Breast epithelium (tissue), 3 donors: ENCODE measurements at regions not wholly inside any gene's neighbourhood (a gene's known extent, or its start where the extent isn't known, plus 50 kb on each side); places are given as distances from the start of the nearest gene placed in this dataset.

Experiments
- POLR2AphosphoS5 ChIP-seq, 3 donors: sonication (generic); formaldehyde crosslinking; IDR thresholded peaks; one replicate each; pipeline ENCODE4 v1.6.1; 2017; ENCODE audit warnings: antibody characterized with exemption in 3 of 3
- TF ChIP-seq, protein P1 (sequence below), 3 donors: fragments of 450-650 bp; IDR thresholded peaks; one replicate each; pipeline ENCODE4 v1.5.1; 2016 to 2017; ENCODE audit warnings: antibody characterized with exemption in 3 of 3, mild to moderate bottlenecking in 3 of 3, moderate library complexity in 3 of 3

DNA sequence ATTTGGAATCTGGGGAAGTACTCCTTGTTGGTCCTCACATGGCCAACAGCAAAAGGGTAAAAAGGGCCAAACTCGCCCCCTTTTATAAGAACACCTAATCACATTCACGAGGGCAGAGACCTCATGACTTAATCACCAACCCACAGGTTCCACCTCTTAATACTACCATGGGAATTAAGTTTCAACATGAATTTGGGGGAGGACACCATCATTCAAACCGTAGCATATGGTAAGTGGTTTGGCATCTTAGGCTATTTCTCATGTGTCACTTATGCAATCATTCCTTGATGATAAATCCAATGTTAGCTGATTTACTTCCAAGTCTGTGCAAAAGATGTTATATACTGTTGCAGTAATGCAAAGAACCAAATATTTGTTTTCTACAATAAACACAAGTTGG, 302.9 kb upstream of the FAM241A start:
- no peak for TF ChIP-seq POLR2AphosphoS5 (IDR thresholded peaks at IDR 0.05)
- TF ChIP-seq, protein P1, sequence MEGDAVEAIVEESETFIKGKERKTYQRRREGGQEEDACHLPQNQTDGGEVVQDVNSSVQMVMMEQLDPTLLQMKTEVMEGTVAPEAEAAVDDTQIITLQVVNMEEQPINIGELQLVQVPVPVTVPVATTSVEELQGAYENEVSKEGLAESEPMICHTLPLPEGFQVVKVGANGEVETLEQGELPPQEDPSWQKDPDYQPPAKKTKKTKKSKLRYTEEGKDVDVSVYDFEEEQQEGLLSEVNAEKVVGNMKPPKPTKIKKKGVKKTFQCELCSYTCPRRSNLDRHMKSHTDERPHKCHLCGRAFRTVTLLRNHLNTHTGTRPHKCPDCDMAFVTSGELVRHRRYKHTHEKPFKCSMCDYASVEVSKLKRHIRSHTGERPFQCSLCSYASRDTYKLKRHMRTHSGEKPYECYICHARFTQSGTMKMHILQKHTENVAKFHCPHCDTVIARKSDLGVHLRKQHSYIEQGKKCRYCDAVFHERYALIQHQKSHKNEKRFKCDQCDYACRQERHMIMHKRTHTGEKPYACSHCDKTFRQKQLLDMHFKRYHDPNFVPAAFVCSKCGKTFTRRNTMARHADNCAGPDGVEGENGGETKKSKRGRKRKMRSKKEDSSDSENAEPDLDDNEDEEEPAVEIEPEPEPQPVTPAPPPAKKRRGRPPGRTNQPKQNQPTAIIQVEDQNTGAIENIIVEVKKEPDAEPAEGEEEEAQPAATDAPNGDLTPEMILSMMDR (IDR thresholded peaks at IDR 0.05), result no peak
